GM20000 (cell line): ENCODE measurements at regions not wholly inside any gene's neighbourhood (a gene's known extent, or its start where the extent isn't known, plus 50 kb on each side); places are given as distances from the start of the nearest gene placed in this dataset.
A peak's percentile ranks its signal among the peaks of the same experiment; 100 is the strongest.

Source experiments
- DNase-seq: peaks from one replicate; pipeline ENCODE4 v3.0.0; 2012; ENCODE audit warnings: low spot score
- TF ChIP-seq, protein P1 (sequence below): IDR thresholded peaks from 2 replicates; pipeline ENCODE4 v1.5.1; 2012; ENCODE audit warnings: mild to moderate bottlenecking, control low read depth; ENCODE audit errors: extremely low read depth, missing control alignments

DNA sequence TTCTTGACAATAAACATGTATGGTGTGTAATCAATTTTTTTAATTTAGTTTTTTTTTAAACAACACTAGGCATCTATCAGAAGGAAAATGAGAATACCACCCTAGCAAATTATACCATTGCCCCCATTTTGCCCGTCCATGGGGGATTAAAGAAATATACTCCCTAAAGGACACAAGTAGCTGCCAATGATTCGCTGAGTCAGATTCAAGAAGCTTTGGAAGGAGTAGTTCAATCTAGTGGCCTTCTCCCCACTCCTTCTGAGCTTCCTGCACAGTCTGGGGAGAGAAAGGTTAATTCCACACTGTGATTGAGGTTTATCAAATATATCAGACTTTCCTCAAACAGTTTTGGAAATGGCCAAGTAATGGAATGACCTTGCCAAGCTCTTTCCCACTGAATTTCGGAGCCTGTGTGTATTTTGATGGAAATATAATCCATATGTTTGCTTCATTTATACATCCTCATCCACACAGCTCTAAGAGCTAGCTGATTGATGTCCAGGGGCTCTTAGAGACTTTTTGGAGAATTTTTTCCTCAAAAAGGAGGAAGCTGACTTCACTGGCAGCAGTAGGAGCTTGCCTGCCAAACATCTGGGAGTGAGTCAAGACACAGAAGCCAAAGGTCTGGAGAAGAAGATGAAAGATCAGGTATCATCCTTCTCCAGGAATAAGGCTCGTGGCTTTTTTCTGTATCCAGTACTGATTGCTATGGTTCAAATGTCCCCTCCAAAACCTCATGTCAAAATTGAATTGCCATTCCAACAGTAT lies 478.5 kb upstream of the PROK2 start:
- DNase-seq: no peak
- TF ChIP-seq, protein P1, sequence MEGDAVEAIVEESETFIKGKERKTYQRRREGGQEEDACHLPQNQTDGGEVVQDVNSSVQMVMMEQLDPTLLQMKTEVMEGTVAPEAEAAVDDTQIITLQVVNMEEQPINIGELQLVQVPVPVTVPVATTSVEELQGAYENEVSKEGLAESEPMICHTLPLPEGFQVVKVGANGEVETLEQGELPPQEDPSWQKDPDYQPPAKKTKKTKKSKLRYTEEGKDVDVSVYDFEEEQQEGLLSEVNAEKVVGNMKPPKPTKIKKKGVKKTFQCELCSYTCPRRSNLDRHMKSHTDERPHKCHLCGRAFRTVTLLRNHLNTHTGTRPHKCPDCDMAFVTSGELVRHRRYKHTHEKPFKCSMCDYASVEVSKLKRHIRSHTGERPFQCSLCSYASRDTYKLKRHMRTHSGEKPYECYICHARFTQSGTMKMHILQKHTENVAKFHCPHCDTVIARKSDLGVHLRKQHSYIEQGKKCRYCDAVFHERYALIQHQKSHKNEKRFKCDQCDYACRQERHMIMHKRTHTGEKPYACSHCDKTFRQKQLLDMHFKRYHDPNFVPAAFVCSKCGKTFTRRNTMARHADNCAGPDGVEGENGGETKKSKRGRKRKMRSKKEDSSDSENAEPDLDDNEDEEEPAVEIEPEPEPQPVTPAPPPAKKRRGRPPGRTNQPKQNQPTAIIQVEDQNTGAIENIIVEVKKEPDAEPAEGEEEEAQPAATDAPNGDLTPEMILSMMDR: no peak

DNA sequence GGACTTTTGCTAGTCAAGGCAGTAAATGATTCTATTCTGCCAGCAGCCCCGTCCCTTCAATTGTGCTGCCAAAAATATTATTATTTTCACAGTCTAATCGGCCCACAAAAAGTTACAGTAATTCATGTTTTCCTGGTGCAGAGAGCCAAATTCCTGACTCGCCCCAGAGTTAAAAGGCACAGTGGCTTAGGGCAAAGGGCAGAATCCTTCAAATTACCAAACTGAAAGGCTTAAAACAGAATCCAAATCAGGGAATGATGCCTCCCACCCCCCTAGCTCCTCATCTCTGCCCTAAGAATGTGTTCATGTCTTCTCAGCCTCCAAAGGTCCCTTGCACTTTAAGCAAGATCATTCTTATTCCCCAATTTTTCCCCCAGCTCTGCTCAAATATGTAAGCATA lies 477.8 kb upstream of the PROK2 start:
- DNase-seq: no peak
- TF ChIP-seq, protein P1: no peak

DNA sequence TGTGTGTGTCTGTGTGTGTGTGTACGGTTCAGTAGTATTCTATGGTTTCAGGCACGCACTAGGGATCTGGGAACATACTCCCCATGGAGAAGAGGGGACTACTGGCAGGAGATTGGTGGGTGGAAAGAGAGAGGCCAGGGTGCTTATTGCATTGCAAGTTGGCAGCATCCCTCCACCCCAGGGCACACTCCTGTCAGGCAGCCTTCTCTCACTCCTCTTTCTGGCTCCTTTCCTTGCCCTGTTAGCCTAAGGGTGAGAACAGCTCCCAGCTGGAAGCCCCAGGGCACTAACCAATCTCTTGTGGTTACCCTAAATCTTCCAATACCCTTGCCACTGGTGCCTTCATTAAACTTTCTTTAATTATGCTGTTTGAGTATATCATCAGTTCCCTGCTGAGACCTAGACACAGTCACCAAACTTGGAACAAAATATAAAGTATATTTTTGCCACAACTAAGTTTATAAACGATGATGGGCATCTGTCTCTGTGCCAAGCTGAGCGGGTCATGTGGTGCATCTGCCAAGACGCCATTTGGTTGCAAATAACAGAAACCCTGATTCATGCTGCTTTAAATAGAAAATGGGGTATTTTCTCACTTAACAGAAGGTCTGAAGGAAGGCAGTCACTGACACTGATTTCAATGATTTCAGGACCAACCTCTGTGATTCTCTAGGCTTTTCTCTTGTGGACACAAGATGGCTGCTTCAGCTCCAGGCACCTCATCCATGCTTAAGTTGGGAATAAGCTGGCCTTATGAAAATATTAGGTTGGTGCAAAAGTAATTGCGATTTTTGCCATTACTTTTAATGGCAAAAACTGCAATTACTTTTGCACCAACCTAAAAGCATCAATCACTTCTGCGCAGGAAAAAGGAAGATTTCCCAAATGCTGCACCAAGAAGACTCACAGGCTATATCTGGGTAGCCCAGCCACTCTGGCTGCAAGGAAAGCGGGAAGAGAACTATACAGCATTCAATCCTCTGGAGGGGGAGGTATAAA lies 476.9 kb upstream of the PROK2 start:
- TF ChIP-seq, protein P1: no peak
- DNase-seq: no peak

DNA sequence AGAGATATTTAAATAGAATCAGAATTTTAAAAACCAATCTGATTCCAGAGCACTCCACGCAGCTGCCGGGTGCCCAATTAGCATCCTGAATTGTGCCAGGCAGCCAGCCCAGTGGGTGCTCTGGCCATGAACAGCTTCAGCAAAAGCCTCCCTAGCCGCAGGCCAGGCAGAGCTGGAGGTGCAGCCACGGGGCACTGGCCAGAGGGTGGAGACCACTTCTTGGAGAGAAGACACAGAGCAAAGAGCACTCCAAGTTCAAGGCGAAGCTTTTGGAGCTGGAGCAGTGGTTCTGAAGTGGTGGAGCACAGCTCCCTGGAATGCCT lies 475.6 kb upstream of the PROK2 start:
- TF ChIP-seq, protein P1: no peak
- no peak for DNase-seq

DNA sequence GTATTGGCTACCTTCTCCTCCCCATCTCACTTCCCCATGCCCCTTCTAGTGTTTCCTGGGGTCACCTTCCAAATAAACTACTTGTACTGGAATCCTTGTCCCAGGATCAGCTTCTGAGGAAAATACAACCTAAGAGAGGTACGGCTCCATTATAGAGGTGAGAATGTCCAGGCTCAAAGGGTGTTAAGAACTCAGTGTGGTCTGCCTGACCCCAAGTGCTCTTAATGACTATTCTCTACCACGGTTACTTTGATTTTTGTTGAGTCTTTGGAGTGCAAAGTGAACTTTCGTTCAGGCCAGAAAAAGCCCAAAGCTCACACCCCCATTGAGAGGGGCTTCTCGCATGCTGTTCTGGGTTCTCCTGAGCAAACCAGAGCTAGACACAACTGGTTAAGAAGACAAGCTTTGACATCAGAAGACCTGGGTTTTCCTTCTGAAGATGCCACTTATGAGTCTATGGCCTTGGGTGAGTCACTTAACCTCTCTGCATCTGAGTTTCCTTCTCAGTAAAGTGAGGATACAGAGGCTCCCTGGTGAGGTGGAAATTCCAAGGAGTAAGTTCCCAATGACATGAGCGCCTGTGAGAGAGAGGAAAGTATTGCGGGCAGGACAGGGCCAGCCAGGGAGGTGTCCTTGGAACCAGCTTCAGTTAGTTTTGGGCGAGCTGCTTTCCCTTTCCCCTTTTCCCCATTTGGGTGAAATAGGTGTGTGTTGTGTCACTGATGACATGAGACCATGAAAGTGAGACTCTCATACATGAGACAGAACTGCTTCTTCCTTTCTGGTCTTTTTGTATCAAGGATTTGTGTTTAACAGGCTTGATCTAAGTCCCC lies 475.0 kb upstream of the PROK2 start:
- DNase-seq: peak; percentile 22
- TF ChIP-seq, protein P1: no peak

DNA sequence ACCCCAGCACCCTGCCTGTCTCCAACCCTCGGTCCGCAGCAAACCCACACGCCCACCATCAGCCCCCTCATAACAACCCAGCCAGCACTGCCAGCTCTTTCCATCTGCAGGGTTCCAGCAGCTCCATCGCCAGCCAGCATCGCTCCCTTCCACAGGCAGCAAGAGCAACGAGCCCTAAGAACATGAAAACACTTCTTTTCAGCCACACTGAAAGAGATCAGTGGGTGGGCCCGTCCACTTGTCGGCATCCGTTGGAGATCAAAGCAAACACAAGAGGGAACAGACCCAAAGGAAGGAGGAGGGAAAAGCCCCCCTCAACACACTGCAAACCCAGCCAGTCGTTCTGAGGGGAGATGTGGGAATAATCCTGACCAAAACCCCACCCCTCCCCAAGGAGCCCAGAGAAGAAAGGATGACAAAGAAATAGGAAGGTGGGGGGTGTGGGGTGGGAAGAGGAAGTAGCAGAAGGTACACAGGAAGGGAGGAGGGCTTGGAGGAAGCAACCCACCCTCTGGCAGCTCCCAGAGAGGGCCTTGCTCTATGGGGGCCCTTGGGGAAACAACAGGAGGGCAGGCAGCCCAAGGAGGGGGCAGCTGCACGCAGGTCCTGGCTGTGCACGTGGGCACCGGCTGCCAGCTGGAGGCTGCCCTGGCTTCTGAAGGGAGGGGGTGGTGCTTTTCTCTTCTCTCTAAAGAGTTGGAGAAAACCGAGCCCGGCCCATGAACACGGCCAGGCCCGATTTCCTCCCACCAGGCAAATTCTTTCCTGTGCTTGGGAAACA lies 473.6 kb upstream of the PROK2 start:
- TF ChIP-seq, protein P1: no peak
- no peak for DNase-seq
